SH-SY5Y (cell line): ENCODE measurements at regions not wholly inside any gene's neighbourhood (a gene's known extent, or its start where the extent isn't known, plus 50 kb on each side); places are given as distances from the start of the nearest gene placed in this dataset.

Experiments used
- GATA2 ChIP-seq: IDR thresholded peaks from 2 replicates; pipeline ENCODE4 v1.6.1; 2011; ENCODE audit warnings: mild to moderate bottlenecking, low read depth, low read length
- GATA3 ChIP-seq: IDR thresholded peaks from 2 replicates; pipeline ENCODE4 v1.6.1; 2011; ENCODE audit warnings: low read depth, mild to moderate bottlenecking, low read length, moderate library complexity

- TF ChIP-seq GATA2, result no peak
- no peak for TF ChIP-seq GATA3
Measured at GRCh38 chr12:87039536-87039935, 783.3 kb upstream of the MGAT4C start.
